GM20000 (cell line): ENCODE measurements at regions not wholly inside any gene's neighbourhood (a gene's known extent, or its start where the extent isn't known, plus 50 kb on each side); places are given as distances from the start of the nearest gene placed in this dataset.
"Not testable (repeated sequence)": the region's sequence is repeated elsewhere in the genome, so short reads cannot be mapped to it uniquely, and the experiment has no call there.

Experiments used
- DNase-seq: peaks from one replicate; pipeline ENCODE4 v3.0.0; 2012; ENCODE audit warnings: low spot score
- CTCF ChIP-seq: IDR thresholded peaks from 2 replicates; pipeline ENCODE4 v1.5.1; 2012; ENCODE audit warnings: mild to moderate bottlenecking, control low read depth; ENCODE audit errors: extremely low read depth, missing control alignments

- no peak for DNase-seq
- no peak for TF ChIP-seq CTCF
Measured at GRCh38 chrX:46235778-46236177, 309.4 kb downstream of the ZNF674 start.

GRCh38 chrX:46234775-46235174 is 310.4 kb downstream of the ZNF674 start:
- no peak for DNase-seq
- TF ChIP-seq CTCF, result no peak

- TF ChIP-seq CTCF, result no peak
- no peak for DNase-seq
Measured at GRCh38 chrX:46228389-46228788, 316.8 kb downstream of the ZNF674 start.

- no peak for DNase-seq
- no peak for TF ChIP-seq CTCF
Measured at GRCh38 chrX:46226422-46226821, 318.8 kb downstream of the ZNF674 start.

- not testable (repeated sequence) for DNase-seq
Measured at GRCh38 chrX:46223499-46223898, 321.7 kb downstream of the ZNF674 start.

GRCh38 chrX:46220822-46221221 is 324.4 kb downstream of the ZNF674 start:
- no peak for DNase-seq
- no peak for TF ChIP-seq CTCF

GRCh38 chrX:46218373-46218772 is 326.8 kb downstream of the ZNF674 start:
- TF ChIP-seq CTCF, result no peak
- no peak for DNase-seq

GRCh38 chrX:46216406-46216805 is 328.8 kb downstream of the ZNF674 start:
- DNase-seq, result no peak
- no peak for TF ChIP-seq CTCF
